Pulmonary artery endothelial cell (primary cell): ENCODE measurements at regions not wholly inside any gene's neighbourhood (a gene's known extent, or its start where the extent isn't known, plus 50 kb on each side); places are given as distances from the start of the nearest gene placed in this dataset.

Experiments
- DNase-seq: peaks from one replicate; pipeline ENCODE4 v3.0.0-alpha.2; 2011; ENCODE audit warnings: low read depth, low spot score

DNA sequence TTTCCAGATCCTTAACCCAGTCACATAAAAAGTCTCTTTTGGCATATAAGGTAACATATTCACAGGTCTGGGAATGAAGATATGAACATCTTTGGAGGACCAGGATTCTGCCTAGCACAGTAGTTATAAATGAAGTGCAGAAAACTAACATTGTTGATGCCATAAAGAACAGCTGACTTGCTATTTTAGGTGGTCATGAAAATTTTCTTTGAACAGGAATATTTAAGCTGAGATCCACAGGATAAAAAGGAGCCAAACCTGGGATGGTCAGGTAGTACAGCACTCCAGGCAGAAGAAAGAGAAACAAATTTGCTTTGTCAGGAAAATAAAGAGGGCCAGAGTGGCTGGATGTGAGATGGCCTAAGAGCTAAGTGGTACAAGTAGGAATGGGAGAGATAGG lies 80.0 kb downstream of the CENPW start:
- DNase-seq = no peak

DNA sequence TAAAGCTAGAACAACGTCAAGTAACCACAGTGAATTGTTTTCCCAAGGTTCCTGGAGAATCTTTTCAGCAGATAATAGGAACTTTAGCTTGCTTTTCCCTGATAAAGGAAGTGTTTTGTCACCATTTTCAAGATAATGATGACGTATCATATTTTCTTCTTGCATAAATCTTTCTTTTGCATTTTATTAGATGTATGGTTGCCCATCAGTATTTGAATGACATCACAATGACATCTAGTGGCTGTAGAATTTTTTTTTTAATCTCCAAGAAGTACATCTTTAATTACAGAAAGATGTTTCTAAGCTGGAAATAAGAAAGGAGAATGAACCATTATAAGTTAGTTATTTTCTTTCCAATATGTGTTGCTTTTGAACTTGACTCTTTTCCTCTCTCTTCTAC lies 83.0 kb downstream of the CENPW start:
- DNase-seq = no peak

- DNase-seq = no peak
Measured at GRCh38 chr6:126427713-126428112, 87.8 kb downstream of the CENPW start.

GRCh38 chr6:126429866-126430265 lies 90.0 kb downstream of the CENPW start:
- DNase-seq = no peak

DNA sequence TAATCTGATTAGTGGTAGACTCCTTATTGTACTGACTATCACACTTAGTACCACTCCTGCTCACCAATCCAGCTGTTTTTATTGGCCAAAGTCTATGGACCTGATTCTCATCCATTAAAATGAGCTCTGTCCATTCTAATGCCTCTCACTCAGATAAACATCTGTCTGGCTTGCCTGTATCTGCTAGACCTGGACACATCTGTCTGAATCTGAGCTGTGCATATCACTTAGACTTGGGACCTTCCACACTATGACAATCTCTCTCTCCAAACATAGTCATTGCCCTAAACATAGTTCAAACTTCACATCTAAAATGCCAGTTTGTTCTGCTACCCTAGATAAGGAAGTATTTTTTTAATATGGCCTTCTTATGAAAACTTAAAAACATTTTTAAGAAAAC lies 92.6 kb downstream of the CENPW start:
- DNase-seq = no peak

GRCh38 chr6:126433927-126434326 lies 94.0 kb downstream of the CENPW start:
- DNase-seq = no peak

DNA sequence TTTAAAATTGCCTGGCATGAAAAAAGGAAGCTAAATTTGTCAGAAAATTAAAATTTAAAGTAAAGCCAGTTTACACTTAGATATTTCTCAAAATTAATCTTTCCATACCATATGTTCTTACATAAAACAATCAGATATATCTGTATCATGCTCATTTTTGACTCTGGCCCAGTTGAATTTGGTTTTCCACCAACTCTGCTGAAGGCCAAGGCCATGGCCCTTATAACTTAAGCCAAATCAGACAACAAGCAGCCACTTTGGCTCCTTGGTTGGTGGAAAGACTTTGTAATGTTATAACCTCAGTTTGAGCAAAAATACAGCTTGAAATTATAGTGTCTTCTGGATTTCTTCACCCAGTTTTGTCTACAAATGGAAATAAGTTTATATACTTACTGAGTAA lies 97.3 kb downstream of the CENPW start:
- no peak for DNase-seq

DNA sequence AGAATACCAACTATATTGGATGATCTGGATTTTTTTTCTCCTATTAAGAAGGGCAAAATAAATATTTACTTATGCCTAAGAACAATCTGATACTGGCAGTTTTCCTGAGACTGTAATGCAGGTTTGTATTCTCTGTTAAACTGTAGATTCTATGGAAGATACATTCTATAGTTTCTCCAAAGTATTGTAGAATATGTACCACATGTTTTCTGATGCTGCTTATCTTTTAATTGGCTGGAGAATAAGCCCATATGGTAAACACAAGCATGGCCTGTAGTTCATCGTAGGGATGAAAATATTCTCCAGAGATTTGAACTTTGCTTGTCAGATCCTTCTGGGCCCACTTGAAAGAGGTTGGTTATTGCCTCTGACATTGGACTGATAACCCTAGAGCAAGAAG lies 99.1 kb downstream of the CENPW start:
- no peak for DNase-seq

GRCh38 chr6:126440923-126441322 lies 101.0 kb downstream of the CENPW start:
- DNase-seq = no peak

- DNase-seq = no peak
Measured at GRCh38 chr6:126444659-126445273, 104.9 kb downstream of the CENPW start.

DNA sequence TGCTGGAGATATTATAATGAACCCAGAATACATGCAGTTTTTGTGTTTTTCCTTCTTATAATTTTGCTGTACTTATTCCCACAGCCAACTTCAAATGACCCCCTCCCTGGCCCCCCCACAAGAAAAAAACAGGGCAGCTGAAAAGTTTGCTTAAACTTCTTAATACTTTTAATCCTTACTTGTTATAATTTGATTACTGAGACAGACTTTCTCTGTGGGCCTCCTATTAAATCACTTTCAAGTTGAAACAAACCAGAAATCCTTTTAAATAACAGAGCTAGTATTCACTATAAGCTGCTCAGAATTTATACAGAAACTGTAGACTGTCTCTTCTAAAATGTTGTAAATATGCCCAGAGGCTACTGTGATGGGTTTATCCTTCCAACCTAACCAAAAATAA lies 106.3 kb downstream of the CENPW start:
- DNase-seq = no peak

DNA sequence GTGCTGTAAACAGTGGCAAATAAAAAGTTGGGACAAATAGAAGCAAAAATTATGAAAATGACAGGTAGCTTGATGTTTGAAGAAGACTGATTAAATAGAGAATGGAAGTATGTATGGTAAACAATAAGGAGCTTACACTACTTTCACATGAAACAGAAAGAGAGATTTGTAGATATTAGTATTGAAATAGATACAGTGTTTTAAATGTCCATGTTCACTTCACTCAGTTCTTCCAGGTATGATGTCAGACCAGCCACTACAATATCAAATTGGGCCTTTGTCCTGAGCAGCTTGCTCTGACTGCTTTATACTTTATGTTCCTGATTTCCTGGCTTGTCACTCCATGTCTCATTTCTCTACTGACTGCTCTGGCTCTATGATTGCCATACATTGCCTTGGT lies 107.5 kb downstream of the CENPW start:
- no peak for DNase-seq

GRCh38 chr6:126461045-126461444 lies 121.1 kb downstream of the CENPW start:
- DNase-seq = no peak

DNA sequence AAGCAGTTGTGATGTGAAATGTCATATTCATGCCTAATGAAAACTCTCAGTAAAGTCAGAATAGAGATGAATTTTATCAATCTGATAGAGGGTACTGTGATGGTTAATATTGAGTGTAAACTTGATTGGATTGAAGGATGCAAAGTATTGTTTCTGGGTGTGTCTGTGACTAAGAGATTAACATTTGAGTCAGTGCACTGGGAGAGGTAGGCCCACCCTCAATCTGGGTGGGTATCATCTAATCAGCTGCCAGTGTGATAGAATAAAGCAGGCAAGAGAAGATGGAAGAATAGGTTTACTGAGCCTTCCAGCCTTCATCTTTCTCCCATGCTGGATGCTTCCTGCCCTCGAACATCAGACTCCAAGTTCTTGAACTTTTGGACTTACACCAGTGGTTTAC lies 124.3 kb downstream of the CENPW start:
- DNase-seq = no peak

GRCh38 chr6:126475449-126475848 lies 135.5 kb downstream of the CENPW start:
- DNase-seq = no peak

DNA sequence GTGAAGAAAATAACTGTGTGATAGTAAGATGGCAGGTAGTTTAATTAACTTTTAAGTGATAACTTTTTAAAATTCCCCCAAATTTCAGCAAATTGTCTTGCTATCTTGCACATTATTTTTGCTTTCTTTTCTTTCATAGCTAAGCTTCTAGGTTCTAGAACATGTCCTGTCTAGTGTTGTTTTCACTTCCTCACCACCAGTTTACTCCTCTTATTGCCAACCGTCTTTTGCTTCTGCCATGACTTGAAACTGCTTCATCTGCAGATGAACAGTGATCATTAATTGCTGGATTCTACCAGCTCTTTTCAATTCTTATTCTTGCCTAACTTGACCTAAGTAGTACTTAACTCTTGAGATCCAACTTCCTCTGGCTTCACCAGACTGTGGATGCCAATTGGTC lies 137.8 kb downstream of the CENPW start:
- DNase-seq = no peak

GRCh38 chr6:126480268-126480667 lies 140.4 kb downstream of the CENPW start:
- no peak for DNase-seq

GRCh38 chr6:126481319-126481718 lies 141.4 kb downstream of the CENPW start:
- DNase-seq = no peak

GRCh38 chr6:126504792-126505191 lies 164.9 kb downstream of the CENPW start:
- no peak for DNase-seq

DNA sequence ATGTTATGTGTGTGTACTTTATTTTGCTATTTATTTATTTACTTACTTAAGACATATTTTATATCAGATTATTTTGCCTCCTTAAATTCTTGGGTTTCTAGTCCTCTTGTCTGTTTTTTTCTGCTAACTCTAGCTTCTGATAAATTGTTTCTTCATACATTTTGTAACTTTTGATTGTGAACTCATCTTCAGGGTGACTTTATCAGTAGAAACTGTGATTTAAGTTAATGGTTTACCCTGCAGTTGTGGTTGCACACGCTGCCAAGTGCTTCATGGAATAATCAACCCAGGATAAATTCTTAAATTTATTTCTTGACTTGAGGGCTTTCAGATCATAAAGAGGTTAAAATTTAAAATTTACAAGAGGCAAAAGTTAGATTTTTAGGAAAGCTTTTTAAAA lies 173.3 kb downstream of the CENPW start:
- no peak for DNase-seq

DNA sequence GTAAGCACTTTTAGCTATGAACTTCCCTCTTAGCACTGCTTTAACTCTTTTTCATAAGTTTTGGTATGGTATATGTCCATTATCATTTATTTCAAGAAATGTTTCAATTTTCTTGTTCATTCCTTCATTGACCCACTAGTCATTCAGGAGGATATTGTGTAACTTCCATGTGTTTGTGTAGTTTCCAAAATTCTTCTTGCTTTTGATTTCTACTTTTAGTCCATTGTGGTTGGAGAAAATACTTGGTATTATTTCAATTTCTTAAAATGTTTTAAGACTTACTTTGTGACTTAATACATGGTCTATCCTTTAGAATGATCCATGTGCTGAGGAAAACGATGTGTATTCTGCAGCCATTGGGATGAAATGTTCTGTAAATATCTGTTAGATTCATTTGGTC lies 176.5 kb downstream of the CENPW start:
- no peak for DNase-seq

DNA sequence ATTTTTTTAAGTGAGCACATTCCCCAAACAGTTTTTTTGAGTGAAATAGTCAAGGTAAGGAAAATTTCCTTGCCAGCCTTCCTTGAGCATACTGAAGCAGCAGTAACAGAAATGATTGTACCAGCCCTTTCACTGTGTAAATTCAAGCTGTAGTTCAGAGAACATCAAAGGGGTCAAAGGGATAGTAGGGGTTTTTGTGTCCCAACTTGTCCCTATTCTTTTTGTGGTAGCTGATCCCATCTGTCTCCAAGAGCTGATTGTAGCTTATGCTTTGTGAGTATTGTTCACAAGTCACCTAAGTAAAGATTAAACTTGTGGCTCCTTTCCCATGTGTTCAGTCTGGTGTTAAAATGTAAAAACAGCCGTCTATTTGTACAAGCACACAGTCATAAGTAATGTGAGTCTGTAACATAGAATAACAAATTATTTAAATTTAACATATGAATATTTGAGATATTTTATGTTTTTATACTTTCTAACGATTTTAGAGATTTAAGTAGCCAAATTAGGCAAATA lies 185.0 kb downstream of the CENPW start:
- DNase-seq = no peak

- no peak for DNase-seq
Measured at GRCh38 chr6:126526547-126526946, 186.6 kb downstream of the CENPW start.
